ENCODE measurements at regions not wholly inside any gene's neighbourhood (a gene's known extent, or its start where the extent isn't known, plus 50 kb on each side); places are given as distances from the start of the nearest gene placed in this dataset.
"Not testable (repeated sequence)": the region's sequence is repeated elsewhere in the genome, so short reads cannot be mapped to it uniquely, and the experiment has no call there.

GRCh38 chr6:148602136-148602535 lies 144.7 kb upstream of the UST start:
- FAIRE-seq (no peak), DNase-seq (ENCODE audit: insufficient read length, low spot score) (no peak)

GRCh38 chr6:148608199-148608951 lies 138.5 kb upstream of the UST start:
- DNase-seq (ENCODE audit: insufficient read length, low spot score) (no peak), FAIRE-seq (no peak)

- FAIRE-seq (no peak), DNase-seq (ENCODE audit: insufficient read length, low spot score) (no peak)
Measured at GRCh38 chr6:148611213-148611612, 135.6 kb upstream of the UST start.

- DNase-seq (ENCODE audit: insufficient read length, low spot score) = no peak
- no peak for FAIRE-seq
Measured at GRCh38 chr6:148612043-148612442, 134.8 kb upstream of the UST start.

GRCh38 chr6:148614602-148615001 lies 132.2 kb upstream of the UST start:
- FAIRE-seq (no peak), DNase-seq (ENCODE audit: insufficient read length, low spot score) (no peak)

- DNase-seq (ENCODE audit: insufficient read length, low spot score) = no peak
- FAIRE-seq = no peak
Measured at GRCh38 chr6:148616841-148617240, 130.0 kb upstream of the UST start.

GRCh38 chr6:148617530-148617929 lies 129.3 kb upstream of the UST start:
- FAIRE-seq = no peak
- DNase-seq (ENCODE audit: insufficient read length, low spot score) = no peak

- FAIRE-seq (no peak), DNase-seq (ENCODE audit: insufficient read length, low spot score) (no peak)
Measured at GRCh38 chr6:148619891-148620290, 126.9 kb upstream of the UST start.

GRCh38 chr6:148620579-148621298 lies 126.1 kb upstream of the UST start:
- FAIRE-seq = no peak
- no peak for DNase-seq (ENCODE audit: insufficient read length, low spot score)

- DNase-seq (ENCODE audit: insufficient read length, low spot score) (no peak), FAIRE-seq (no peak)
Measured at GRCh38 chr6:148625609-148626008, 121.2 kb upstream of the UST start.

GRCh38 chr6:148628251-148628650 lies 118.6 kb upstream of the UST start:
- no peak for FAIRE-seq
- DNase-seq (ENCODE audit: insufficient read length, low spot score) = no peak

- DNase-seq (ENCODE audit: insufficient read length, low spot score) = no peak
- FAIRE-seq = no peak
Measured at GRCh38 chr6:148629181-148629580, 117.6 kb upstream of the UST start.

GRCh38 chr6:148629592-148630465 lies 117.0 kb upstream of the UST start:
- DNase-seq (ENCODE audit: insufficient read length, low spot score) (no peak), FAIRE-seq (no peak)

- FAIRE-seq (no peak), DNase-seq (ENCODE audit: insufficient read length, low spot score) (no peak)
Measured at GRCh38 chr6:148635070-148635743, 111.6 kb upstream of the UST start.

GRCh38 chr6:148641836-148642235 lies 105.0 kb upstream of the UST start:
- not testable (repeated sequence) for DNase-seq (ENCODE audit: insufficient read length, low spot score); FAIRE-seq

GRCh38 chr6:148643208-148643607 lies 103.6 kb upstream of the UST start:
- not testable (repeated sequence) for DNase-seq (ENCODE audit: insufficient read length, low spot score); FAIRE-seq

GRCh38 chr6:148645049-148645448 lies 101.8 kb upstream of the UST start:
- not testable (repeated sequence) for FAIRE-seq; DNase-seq (ENCODE audit: insufficient read length, low spot score)

GRCh38 chr6:148648754-148649453 lies 97.9 kb upstream of the UST start:
- no peak for FAIRE-seq
- DNase-seq (ENCODE audit: insufficient read length, low spot score) = no peak

- no peak for FAIRE-seq
Measured at GRCh38 chr6:148649454-148649963, 97.3 kb upstream of the UST start.

More at GRCh38 chr6:148649454-148649963, 97.3 kb upstream of the UST start:
- DNase-seq (ENCODE audit: insufficient read length, low spot score) = no peak
